KOPT-K1 (cell line): ENCODE measurements at regions not wholly inside any gene's neighbourhood (a gene's known extent, or its start where the extent isn't known, plus 50 kb on each side); places are given as distances from the start of the nearest gene placed in this dataset.

Experiments
- H3K27ac ChIP-seq: fragments of 200-600 bp; sonication (generic); 2 replicates; pipeline ENCODE4 v1.5.1; 2016; ENCODE audit warnings: antibody characterized with exemption, mild to moderate bottlenecking, low read depth, low read length; ENCODE audit not compliant: poor library complexity, severe bottlenecking
- H3K36me3 ChIP-seq: fragments of 200-600 bp; sonication (generic); 2 replicates; pipeline ENCODE4 v1.5.1; 2017; ENCODE audit warnings: antibody characterized with exemption, mild to moderate bottlenecking, low read length, moderate library complexity; ENCODE audit not compliant: insufficient read depth
- H3K9me3 ChIP-seq: fragments of 200-600 bp; sonication (generic); 2 replicates; pipeline ENCODE4 v1.5.1; 2017; ENCODE audit warnings: antibody characterized with exemption, low read length, mild to moderate bottlenecking; ENCODE audit not compliant: insufficient read depth, poor library complexity, severe bottlenecking

DNA sequence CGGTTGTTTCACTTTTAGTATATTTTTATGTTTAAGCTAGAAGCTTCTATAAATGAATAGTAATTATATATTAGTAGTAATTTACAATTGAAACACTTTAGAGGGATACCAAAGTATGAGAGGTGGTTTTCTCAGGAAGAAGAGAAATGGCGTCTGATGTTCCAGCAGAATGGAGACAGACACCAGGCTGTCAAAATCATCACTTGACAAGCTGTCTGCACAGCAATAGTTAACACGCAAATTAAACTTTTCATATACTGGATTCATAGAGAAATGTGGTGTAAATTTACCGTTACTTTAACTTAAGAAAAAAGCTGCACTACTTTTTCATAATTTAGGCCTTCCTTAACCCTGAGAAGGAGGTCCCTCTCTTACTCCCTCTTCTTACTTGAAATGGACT, 82.6 kb downstream of the FAM217A start:
- H3K27ac ChIP-seq, result no peak overlapping the region
- no peaks in the 10 kb centered on the region for H3K9me3 ChIP-seq
- no peaks in the 10 kb centered on the region for H3K36me3 ChIP-seq

DNA sequence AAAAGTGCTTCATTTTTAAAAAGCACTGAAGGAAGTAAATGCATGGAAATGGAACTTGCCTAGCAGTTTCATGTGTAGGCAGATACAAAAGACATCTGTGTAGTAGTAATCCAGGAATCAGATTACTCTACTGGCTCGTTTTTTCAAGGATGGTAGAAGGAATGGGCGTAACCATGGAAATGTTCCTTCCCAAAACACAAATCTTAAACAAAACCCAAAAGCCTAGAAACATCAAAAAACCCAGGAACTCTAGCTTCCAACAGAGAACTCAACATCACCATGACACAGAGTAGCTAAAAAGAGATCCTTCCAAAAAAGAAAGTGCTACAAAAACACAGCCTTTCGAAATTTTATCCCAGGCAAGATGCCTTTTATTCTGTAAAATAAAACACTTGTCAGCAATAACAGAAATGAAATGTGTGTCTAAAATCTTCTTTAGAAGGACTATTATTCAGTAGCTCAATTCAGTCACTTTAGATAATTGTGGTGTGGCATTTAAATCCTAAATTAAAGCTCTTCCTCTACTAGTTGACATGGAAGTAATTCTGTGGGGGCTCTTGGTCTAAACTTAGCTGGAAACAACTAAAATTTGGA, 81.7 kb downstream of the FAM217A start:
- Histone ChIP-seq H3K27ac (no peak overlapping the region), H3K36me3 (no peaks in the 10 kb centered on the region)

DNA sequence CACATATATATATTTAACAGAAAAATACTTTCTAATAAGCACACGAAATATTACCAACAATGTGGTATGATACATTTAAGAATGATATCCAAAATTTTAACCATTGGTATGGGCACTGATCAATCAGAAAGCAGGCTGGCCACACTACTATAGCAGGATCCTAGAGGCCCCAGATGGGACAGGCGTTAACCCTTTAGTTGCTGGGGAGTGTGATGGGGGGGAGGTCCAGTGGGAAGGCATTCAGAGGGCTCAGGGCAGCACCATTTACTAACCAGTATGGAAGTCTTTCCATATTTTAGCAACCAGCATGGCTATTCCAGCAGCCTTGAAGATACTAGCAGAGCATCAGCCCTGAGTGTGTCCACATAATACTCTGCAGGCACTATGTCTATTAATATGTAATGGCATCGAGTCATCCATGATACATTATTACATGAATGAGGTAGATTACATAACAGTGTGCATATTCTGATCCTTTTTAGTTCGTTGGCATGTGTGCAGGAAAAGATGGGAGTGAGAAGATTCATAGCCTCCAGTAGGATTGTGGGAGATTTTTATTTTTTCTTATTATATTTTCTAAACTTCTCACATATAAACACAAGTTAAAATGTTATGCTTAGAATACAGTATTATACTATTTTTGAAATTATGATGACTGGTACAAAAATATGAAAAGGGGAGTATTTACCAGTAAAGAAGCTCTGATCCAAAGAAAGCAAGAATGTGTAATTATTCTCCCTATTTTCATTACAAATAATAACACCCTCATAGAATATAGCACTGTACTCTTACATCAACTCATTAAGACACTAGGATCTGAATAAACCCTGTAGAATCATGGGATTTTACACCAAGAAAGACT, 78.9 kb downstream of the FAM217A start:
- Histone ChIP-seq H3K36me3 (peaks cover 10% of the 10 kb centered on the region), H3K27ac (no peak overlapping the region), H3K9me3 (no peaks in the 10 kb centered on the region)

More for the DNA sequence above, 81.7 kb downstream of the FAM217A start:
- no peaks in the 10 kb centered on the region for H3K9me3 ChIP-seq

DNA sequence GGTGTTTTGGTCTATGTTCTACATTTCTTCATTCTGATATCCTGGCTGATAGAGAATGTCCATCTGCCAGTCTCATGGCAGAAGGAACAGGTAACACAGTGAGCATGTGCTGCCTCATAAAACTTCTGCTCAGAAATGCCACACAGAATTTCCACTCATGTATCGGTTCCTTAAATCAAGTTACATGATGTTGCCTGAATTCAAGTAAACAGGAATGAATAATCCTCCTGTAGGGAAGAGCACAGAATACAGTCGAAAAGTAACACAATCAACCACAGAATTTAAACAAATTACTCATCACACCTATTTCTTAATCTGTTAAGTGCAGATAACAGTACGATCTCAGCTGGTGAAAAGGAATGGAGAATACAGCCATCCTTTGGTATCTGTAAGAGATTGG, 74.7 kb downstream of the FAM217A start:
- H3K27ac ChIP-seq, result no peak overlapping the region
- peaks cover 10% of the 10 kb centered on the region for H3K36me3 ChIP-seq
- no peaks in the 10 kb centered on the region for H3K9me3 ChIP-seq

DNA sequence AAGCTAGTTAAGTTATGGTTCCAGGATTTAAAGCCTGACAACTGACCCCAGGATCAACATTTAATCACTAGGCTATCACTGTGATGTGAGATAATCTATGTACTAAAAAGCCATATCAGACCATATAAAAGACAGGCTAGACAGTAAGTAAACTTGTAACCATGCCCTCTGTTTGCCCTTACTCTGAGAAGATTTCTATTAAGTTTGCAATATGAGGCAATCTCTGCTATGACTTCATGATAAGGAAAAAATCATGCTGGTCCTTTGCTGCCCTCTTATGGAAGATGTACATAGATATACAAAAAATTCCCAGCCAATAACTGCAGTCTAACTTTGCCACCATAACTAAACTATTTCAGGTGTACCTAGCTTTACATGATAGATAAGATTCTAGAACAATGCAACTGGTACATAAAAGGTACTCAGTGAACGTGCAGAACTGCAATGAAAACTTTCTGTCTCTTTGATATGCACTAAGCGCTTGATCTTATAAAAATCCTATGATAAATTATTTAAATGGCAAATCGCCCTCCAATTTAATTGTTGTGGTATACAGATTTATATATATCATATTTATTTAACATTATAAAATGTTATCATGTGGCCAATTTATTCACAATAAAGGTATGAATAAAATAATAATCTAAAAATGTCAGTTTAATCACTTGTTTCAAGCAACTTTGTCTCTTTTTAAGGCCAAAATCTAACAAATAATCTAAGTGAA, 70.5 kb downstream of the FAM217A start:
- H3K9me3 ChIP-seq, result no peaks in the 10 kb centered on the region
- peaks cover 10% of the 10 kb centered on the region for H3K36me3 ChIP-seq
- no peak overlapping the region for H3K27ac ChIP-seq

DNA sequence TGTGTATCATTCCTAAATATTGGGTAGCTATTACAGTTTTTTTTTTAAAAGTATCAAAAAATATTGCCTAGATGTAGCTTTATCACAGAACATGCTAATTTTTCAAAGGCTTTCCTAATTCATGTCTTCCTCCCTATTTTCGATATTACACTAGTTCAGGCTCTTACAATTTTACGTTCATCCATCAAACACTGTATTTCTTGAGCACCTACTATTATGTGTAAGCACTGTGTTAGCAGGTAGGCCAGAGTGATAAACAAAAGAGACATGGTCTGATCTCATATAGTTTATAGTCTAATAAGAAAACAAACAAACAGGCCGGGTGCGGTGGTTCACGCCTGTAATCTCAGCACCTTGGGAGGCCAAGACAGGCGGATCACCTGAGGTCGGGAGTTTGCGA, 69.5 kb downstream of the FAM217A start:
- H3K9me3 ChIP-seq, result no peaks in the 10 kb centered on the region
- peaks cover 17% of the 10 kb centered on the region for H3K36me3 ChIP-seq

DNA sequence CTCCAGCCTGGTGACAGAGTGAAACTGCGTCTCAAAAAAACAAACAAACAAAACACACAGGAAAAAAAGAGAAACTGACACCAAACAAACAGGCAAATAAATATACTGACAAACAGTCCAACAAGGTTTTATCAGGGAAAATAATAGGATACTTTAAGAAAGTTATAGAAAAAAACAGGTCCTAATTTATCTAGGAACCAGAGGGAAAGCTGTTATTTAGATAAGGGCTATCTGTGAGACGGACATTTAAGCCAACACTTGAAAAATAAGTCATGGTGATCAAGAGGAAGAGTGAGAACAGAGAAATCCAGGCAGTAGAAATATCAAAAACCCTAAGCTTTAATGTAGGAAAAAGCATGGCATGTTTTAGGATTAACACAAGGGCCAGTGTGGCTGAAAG, 68.9 kb downstream of the FAM217A start:
- Histone ChIP-seq H3K36me3 (peaks cover 22% of the 10 kb centered on the region), H3K9me3 (no peaks in the 10 kb centered on the region), H3K27ac (no peak overlapping the region)

More for the DNA sequence above, 69.5 kb downstream of the FAM217A start:
- H3K27ac ChIP-seq, result no peak overlapping the region

DNA sequence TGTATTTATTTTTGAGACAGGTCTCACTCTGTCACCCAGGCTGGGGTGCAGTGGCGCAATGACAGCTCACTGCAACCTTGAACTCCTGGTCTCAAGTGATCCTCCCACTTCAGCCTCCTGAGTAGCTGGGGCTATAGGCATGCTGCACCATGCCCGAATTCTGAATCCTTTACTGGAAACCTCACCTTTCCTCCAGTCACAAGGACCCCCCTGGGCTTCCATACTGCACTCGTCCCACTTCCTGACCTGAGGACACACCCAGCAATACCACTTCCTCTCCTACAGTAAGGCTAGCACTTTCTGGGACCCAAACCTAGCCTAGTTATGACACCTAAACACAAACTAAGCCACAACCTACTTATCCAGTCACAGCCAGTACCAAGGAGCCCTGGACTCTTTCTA, 68.2 kb downstream of the FAM217A start:
- Histone ChIP-seq H3K27ac (no peak overlapping the region), H3K9me3 (no peaks in the 10 kb centered on the region), H3K36me3 (peaks cover 27% of the 10 kb centered on the region)

DNA sequence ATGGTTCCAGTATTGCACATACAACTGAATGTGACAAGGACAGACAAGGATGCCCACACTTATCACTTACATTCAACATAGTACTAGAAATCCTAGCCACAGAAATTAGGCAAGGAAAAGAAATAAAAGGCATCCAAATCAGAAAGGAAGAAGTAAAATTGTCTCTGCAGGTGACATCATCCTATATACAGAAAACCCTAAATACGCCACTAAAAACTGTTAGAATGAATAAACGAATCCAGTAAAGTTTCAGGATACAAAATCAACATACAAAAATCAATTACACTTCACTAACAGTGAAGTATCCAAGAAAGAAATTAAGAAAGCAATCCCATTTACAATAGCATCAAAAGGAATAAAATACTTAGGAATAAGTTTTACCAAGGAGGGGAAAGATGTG, 66.1 kb downstream of the FAM217A start:
- H3K27ac ChIP-seq, result no peak overlapping the region
- no peaks in the 10 kb centered on the region for H3K9me3 ChIP-seq
- peaks cover 27% of the 10 kb centered on the region for H3K36me3 ChIP-seq

DNA sequence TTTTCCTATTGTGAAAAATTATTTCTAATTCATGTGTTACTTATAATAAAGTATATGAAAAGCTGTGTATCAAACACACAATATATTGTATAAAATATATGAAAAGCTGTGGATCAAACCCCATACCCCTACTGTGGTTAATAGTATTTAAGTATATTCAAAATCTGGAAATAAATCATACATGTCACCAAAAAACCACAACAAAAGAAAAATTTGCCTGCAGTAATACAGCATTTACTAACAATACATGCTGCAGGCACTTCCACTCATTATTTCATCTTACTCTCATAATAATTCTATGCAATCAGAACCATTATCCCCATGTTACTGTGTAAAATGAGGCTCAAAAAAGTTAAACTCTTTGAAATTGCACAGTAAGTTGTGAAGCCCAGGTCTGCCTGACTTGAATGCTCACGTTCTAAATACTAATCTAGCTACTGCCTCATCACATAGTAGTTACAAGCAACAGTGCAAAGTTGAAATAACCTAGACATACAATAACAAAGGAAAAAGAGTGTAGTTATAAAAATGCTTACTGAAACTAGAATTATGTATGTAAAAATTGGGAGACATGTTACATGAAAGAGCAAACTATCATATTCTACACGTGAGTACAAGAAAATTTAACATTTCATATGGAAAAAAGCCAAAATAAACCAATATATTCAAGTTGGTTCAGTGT, 61.7 kb downstream of the FAM217A start:
- Histone ChIP-seq H3K9me3 (no peaks in the 10 kb centered on the region), H3K27ac (peak overlapping the region; percentile 92), H3K36me3 (peaks cover 27% of the 10 kb centered on the region)

DNA sequence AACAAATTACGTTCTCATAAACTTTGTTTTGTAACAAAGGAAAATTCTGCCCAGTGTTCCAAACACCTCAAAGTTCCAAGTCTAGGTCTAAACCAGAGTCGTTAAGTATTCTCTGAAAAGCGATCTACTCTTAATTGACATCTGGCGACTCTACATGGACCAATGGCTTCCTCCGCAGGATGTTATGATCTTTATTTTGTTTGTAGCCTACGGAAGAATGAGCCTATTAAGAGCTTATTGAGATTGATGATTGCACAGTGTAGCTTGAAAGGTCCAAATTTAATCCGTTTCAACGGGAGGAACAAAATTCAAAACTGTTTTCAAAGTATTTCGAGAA, 61.1 kb downstream of the FAM217A start:
- no peaks in the 10 kb centered on the region for H3K9me3 ChIP-seq
- peak overlapping the region; percentile 92 for H3K27ac ChIP-seq
- H3K36me3 ChIP-seq, result peaks cover 27% of the 10 kb centered on the region

DNA sequence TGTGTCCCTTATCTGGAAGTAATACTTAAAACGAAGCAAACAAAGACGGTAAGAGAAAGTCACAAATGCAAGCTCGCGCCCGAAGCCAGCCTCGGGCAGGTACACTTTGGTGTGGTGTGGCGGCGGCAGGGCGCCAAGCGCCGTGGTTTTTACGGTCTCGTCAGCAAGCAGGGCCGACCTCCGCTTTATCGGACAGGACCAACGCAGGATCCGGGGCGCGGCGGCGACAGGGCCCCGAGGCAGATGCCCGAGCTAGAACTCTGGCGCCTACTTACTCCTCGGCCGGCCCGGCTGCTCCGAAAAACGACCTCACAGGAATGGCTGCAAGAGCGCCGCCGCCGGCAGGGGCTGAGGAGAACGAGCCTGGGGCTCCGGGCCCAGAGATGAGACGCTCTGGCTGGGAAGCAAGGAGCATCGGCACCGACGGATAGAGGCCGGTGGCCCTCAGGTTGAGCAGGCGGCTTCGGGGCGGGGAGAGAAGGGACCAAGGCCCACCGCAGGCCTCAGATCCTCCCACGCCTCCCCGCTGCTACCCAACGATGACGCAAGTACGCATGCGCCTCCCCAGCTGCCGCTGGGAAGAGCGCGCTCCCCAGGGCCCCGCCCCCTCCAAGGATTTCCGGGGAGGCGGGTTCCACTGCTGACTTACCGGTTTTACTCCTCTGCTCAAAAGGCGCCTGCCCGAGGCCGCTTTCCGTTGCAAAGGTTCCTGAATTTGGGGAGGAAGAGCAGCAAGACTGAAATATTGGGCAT, 60.6 kb downstream of the FAM217A start:
- H3K36me3 ChIP-seq, result peaks cover 21% of the 10 kb centered on the region
- H3K9me3 ChIP-seq, result no peaks in the 10 kb centered on the region
- peak overlapping the region; percentile 92 for H3K27ac ChIP-seq
